PFSK-1 (cell line): ENCODE measurements at regions not wholly inside any gene's neighbourhood (a gene's known extent, or its start where the extent isn't known, plus 50 kb on each side); places are given as distances from the start of the nearest gene placed in this dataset.

Source experiments
- FOXP2 ChIP-seq: optimal IDR thresholded peaks from 2 replicates; pipeline ENCODE3; 2011; ENCODE audit warnings: borderline replicate concordance, control low read depth, inconsistent platforms; ENCODE audit not compliant: insufficient read depth; ENCODE audit errors: extremely low read length, extremely low read depth
- POLR2AphosphoS5 ChIP-seq: IDR thresholded peaks from 2 replicates; pipeline ENCODE4 v1.6.1; 2012; ENCODE audit warnings: low read depth, mild to moderate bottlenecking, control low read depth, low read length, moderate library complexity
- REST ChIP-seq, 2 experiments: IDR thresholded peaks; 2 replicates each; pipeline versions ENCODE4 v1.6.1 to v1.8.0; 2011 to 2012; ENCODE audit warnings: low read depth in 2 of 2, low read length in 2 of 2, control low read depth in 1 of 2, inconsistent platforms in 1 of 2, mild to moderate bottlenecking in 1 of 2, moderate library complexity in 1 of 2; ENCODE audit not compliant: insufficient read depth in 1 of 2
- SIN3A ChIP-seq: IDR thresholded peaks from 2 replicates; pipeline ENCODE4 v1.6.1; 2012; ENCODE audit warnings: mild to moderate bottlenecking, low read length, moderate library complexity, borderline replicate concordance; ENCODE audit not compliant: insufficient read depth
- TAF1 ChIP-seq: IDR thresholded peaks from 2 replicates; pipeline ENCODE4 v1.6.1; 2012; ENCODE audit warnings: low read length, control low read depth, borderline replicate concordance; ENCODE audit not compliant: insufficient read depth

- TF ChIP-seq POLR2AphosphoS5, result no peak
- no peak for TF ChIP-seq REST (IDR thresholded peaks at IDR 0.05; ENCODE audit: insufficient read depth in 1 of 2, low read depth in 2 of 2, low read length in 2 of 2)
- no peak for TF ChIP-seq TAF1
- no peak for TF ChIP-seq SIN3A
- no peak for TF ChIP-seq FOXP2
Observed at GRCh38 chr3:153852355-153852754, 268.8 kb upstream of the ARHGEF26 start.
